Neural cell (in vitro differentiated cells): ENCODE measurements at regions not wholly inside any gene's neighbourhood (a gene's known extent, or its start where the extent isn't known, plus 50 kb on each side); places are given as distances from the start of the nearest gene placed in this dataset.

Experiments used
- CTCF ChIP-seq: fragments of 450-650 bp; IDR thresholded peaks from 2 replicates; pipeline ENCODE4 v1.5.1; 2014; ENCODE audit warnings: antibody characterized with exemption, mild to moderate bottlenecking, moderate library complexity; ENCODE audit not compliant: poor library complexity, severe bottlenecking
- EP300 ChIP-seq: fragments of 450-650 bp; conservative IDR thresholded peaks from 2 replicates; pipeline ENCODE4 v1.6.1; 2014; ENCODE audit warnings: antibody characterized with exemption, mild to moderate bottlenecking, moderate library complexity; ENCODE audit not compliant: poor library complexity, severe bottlenecking
- EZH2 ChIP-seq: fragments of 200-600, 300-800 bp; shearing (Covaris generic), sonication (generic); IDR thresholded peaks from 2 replicates; pipeline ENCODE4 v1.6.1; 2014; ENCODE audit warnings: antibody characterized with exemption, low read length, borderline replicate concordance, mild to moderate bottlenecking; ENCODE audit not compliant: insufficient read depth, poor library complexity, severe bottlenecking
- MXI1 ChIP-seq: fragments of 450-650 bp; conservative IDR thresholded peaks from 2 replicates; pipeline ENCODE4 v1.6.1; 2014; ENCODE audit warnings: antibody characterized with exemption, mild to moderate bottlenecking; ENCODE audit not compliant: poor library complexity, severe bottlenecking
- POLR2AphosphoS5 ChIP-seq: IDR thresholded peaks from 2 replicates; pipeline ENCODE4 v1.6.1; 2012
- RAD21 ChIP-seq: fragments of 450-650 bp; conservative IDR thresholded peaks from 2 replicates; pipeline ENCODE4 v1.6.1; 2014; ENCODE audit warnings: antibody characterized with exemption, mild to moderate bottlenecking, moderate library complexity
- REST ChIP-seq: IDR thresholded peaks from 2 replicates; pipeline ENCODE4 v1.6.1; 2012; ENCODE audit warnings: borderline replicate concordance
- SMC3 ChIP-seq: fragments of 450-650 bp; conservative IDR thresholded peaks from 2 replicates; pipeline ENCODE4 v1.6.1; 2014; ENCODE audit warnings: antibody characterized with exemption, mild to moderate bottlenecking, moderate library complexity; ENCODE audit not compliant: poor library complexity
- TAF1 ChIP-seq: IDR thresholded peaks from 2 replicates; pipeline ENCODE4 v1.6.1; 2012; ENCODE audit warnings: low read depth

GRCh38 chr16:18045356-18045755 lies 291.2 kb downstream of the NPIPA8 start:
- no peak for TF ChIP-seq REST
- TF ChIP-seq RAD21, result no peak
- TF ChIP-seq EZH2, result no peak
- TF ChIP-seq CTCF, result no peak
- no peak for TF ChIP-seq SMC3
- TF ChIP-seq EP300, result peak; percentile 65
- TF ChIP-seq POLR2AphosphoS5, result peak; percentile 47
- no peak for TF ChIP-seq TAF1
- peak; percentile 43 for TF ChIP-seq MXI1
